AG09309 (cell line): ENCODE measurements at regions not wholly inside any gene's neighbourhood (a gene's known extent, or its start where the extent isn't known, plus 50 kb on each side); places are given as distances from the start of the nearest gene placed in this dataset.

Experiments
- DNase-seq: peaks from one replicate; pipeline ENCODE4 v3.0.0-alpha.2; 2010; ENCODE audit warnings: low read depth
- H3K4me3 ChIP-seq: 2 replicates; pipeline ENCODE4 v1.5.1; 2011; ENCODE audit warnings: mild to moderate bottlenecking, low read depth, low read length, moderate library complexity; ENCODE audit not compliant: control insufficient read depth
- TF ChIP-seq, protein P1 (sequence below): IDR thresholded peaks from 2 replicates; pipeline ENCODE4 v1.5.1; 2011; ENCODE audit warnings: mild to moderate bottlenecking, low read depth, low read length, inconsistent platforms; ENCODE audit not compliant: insufficient read depth, control insufficient read depth; ENCODE audit errors: missing control alignments

DNA sequence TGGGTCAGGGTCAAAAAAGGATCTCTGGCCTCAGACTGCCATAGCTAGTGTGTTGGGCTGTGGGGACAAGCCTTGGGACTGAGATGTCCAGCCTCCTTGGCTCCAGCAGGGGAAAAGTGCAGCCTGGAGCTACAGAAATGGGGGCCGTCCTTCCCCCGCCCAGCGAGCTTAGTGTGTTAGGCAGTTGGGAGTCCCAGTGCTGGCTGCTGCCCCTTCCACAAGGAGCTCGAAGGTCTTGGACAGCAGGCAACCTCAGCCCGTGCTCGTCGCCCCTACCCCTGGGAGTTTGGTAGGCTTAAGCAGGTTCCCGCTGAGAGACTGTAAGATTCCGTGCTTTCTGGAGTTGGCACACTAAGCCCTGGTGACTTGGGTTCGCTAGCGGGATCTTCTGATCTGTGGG is 293.0 kb upstream of the CDH12 start:
- H3K4me3 ChIP-seq = no peak overlapping the region
- DNase-seq = no peak
- TF ChIP-seq, protein P1, sequence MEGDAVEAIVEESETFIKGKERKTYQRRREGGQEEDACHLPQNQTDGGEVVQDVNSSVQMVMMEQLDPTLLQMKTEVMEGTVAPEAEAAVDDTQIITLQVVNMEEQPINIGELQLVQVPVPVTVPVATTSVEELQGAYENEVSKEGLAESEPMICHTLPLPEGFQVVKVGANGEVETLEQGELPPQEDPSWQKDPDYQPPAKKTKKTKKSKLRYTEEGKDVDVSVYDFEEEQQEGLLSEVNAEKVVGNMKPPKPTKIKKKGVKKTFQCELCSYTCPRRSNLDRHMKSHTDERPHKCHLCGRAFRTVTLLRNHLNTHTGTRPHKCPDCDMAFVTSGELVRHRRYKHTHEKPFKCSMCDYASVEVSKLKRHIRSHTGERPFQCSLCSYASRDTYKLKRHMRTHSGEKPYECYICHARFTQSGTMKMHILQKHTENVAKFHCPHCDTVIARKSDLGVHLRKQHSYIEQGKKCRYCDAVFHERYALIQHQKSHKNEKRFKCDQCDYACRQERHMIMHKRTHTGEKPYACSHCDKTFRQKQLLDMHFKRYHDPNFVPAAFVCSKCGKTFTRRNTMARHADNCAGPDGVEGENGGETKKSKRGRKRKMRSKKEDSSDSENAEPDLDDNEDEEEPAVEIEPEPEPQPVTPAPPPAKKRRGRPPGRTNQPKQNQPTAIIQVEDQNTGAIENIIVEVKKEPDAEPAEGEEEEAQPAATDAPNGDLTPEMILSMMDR = no peak

DNA sequence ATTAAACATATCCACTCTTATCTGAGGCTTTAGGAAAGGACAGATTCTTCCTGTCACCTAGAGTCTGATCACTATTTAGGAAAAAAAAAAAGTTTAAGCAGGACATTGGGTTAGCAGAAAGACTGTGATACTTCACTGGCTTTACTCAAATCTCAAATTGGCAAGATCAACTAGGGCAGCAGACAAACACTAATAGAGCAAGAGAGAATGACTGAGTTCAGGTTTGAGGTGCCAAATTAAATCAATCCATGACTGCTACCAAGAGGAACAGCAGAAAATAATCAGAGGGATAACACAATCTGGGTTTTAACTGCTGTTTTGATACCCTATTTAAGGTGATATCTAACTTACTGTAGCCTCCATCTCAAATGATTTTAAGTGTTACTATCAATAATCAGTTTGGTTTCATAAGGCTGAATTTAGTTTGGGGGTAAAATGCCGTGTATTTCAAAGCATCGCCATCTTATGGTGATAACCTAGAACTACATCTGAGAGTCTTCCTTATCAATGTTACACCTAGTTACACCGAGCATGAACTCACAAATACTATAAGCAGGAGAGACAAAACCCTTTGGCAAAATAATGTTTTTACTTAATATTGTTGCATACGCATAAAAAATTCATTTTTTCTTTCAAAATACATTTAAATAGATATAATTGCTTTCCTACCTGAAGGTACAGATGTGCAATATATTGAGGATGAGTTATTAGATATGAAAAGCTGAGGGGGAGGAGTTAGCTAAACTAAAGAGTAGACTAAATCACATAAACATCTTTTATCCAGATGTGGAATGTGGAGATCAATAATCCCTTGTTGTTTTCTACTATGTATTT is 286.4 kb upstream of the CDH12 start:
- DNase-seq = no peak
- H3K4me3 ChIP-seq = no peak overlapping the region
- TF ChIP-seq, protein P1 = no peak

DNA sequence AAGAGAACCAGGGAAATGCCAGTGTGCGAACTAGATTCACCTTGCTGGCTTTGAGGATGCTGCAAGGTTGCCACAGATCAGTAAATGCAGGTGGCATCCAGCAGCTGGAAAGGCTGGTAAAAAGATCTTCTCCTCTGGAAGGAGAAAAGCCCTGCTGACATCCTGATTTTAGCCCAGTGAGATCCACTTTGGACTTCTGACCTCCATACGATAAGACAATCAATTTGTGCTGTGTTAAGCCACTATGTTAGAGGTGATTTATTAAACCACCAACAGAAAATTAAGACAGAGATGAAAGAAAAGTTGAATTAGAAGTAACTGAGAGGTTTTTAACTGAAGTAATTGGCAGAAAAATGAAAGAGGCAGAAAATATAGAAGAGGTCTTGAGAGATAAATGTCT is 283.8 kb upstream of the CDH12 start:
- TF ChIP-seq, protein P1 = no peak
- no peak overlapping the region for H3K4me3 ChIP-seq
- DNase-seq = no peak

DNA sequence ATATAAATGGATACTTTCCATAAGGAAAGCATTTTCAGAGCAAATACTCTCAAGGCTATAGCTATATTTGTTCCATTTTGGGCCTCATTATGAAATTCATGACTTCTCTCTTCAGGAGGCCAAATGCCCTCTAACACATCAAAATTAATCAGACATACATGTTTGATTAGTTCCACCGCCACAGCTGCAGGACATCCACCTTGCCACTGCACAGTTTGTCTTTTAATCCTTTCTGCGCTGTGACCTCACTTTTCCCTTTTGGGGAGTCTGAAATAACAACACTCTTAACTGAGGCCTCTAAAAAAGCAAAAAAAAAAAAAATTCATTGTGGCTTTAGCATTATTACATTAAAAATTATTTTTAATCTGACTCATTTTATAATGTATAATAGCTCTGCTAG is 279.1 kb upstream of the CDH12 start:
- H3K4me3 ChIP-seq = no peak overlapping the region
- TF ChIP-seq, protein P1 = no peak
- DNase-seq = no peak

DNA sequence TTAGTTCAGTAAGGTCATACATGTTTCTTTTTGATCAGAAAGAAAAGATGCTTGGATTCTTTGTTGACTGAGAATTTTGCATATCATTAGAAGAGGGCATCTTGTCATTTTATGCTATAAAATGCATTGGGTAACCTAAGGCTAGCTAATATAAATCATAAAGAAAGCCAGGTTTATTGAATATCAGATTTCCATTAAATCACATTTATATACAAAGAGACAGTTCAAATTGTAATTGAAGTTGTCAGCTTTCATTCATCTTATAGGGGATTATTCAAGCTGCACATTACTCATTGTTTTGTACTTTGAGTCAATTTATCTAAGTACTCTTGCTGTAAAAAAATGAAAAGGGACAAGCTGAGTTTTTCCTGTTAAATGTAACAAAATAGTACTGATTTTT is 259.1 kb upstream of the CDH12 start:
- no peak for DNase-seq
- TF ChIP-seq, protein P1 = no peak
- no peak overlapping the region for H3K4me3 ChIP-seq

DNA sequence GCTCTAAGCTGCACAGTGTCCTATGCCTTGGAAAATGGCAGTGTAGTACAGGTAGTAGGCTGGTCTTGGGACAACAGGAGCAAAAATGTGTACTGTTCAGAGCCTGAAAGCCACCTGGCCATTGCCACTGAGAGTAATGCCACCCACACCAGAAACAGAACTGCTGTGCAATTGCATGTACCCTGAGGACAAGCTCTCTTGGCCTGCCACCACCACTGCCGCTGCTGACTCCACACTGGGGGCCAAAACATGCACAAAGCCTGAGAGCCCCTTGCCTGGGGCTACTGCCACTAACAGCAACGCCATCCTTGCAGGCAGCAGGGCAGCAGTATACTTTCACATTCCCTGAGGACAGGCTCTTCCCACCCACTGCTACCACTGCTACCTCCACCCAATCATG is 251.9 kb upstream of the CDH12 start:
- no peak for DNase-seq
- H3K4me3 ChIP-seq = no peak overlapping the region
- TF ChIP-seq, protein P1 = no peak
